ENCODE measurements at regions not wholly inside any gene's neighbourhood (a gene's known extent, or its start where the extent isn't known, plus 50 kb on each side); places are given as distances from the start of the nearest gene placed in this dataset.

- TF ChIP-seq CTCF (IDR thresholded peaks at IDR 0.05) = no peak
- peaks cover 0 to 5% of the 10 kb centered on the region in 2 donors for H3K4me1 ChIP-seq
- H3K36me3 ChIP-seq = no peaks in the 10 kb centered on the region
- no peak overlapping the region for H3K4me3 ChIP-seq
- H3K27ac ChIP-seq = no peak overlapping the region
- H3K27me3 ChIP-seq = no peaks in the 10 kb centered on the region
- no peaks in the 10 kb centered on the region for H3K9me3 ChIP-seq
- no peak for DNase-seq (ENCODE audit: low spot score)
These were observed 192.4 kb downstream of the SEMA6A start for GRCh38 chr5:116382032-116382873.

GRCh38 chr5:116381201-116381600 is 193.4 kb downstream of the SEMA6A start:
- Histone ChIP-seq H3K36me3 (no peaks in the 10 kb centered on the region), H3K9me3 (no peaks in the 10 kb centered on the region), H3K4me1 (peaks cover 0 to 5% of the 10 kb centered on the region in 2 donors), H3K4me3 (no peak overlapping the region), H3K27ac (no peak overlapping the region), H3K27me3 (no peaks in the 10 kb centered on the region)
- DNase-seq (ENCODE audit: low spot score) = no peak
- TF ChIP-seq CTCF (IDR thresholded peaks at IDR 0.05) = no peak

GRCh38 chr5:116380621-116381020 is 194.0 kb downstream of the SEMA6A start:
- H3K27ac ChIP-seq = no peak overlapping the region
- no peaks in the 10 kb centered on the region for H3K27me3 ChIP-seq
- H3K4me1 ChIP-seq = peaks cover 0 to 5% of the 10 kb centered on the region in 2 donors
- no peaks in the 10 kb centered on the region for H3K36me3 ChIP-seq
- no peaks in the 10 kb centered on the region for H3K9me3 ChIP-seq
- H3K4me3 ChIP-seq = no peak overlapping the region
- no peak for DNase-seq (ENCODE audit: low spot score)
- no peak for TF ChIP-seq CTCF (IDR thresholded peaks at IDR 0.05)

- Histone ChIP-seq H3K4me1 (peaks cover 0 to 5% of the 10 kb centered on the region in 2 donors), H3K36me3 (no peaks in the 10 kb centered on the region), H3K27ac (no peak overlapping the region), H3K4me3 (no peak overlapping the region), H3K9me3 (no peaks in the 10 kb centered on the region), H3K27me3 (no peaks in the 10 kb centered on the region)
- TF ChIP-seq CTCF (IDR thresholded peaks at IDR 0.05) = no peak
- DNase-seq (ENCODE audit: low spot score) = no peak
These were observed 195.3 kb downstream of the SEMA6A start for GRCh38 chr5:116379306-116379705.

- Histone ChIP-seq H3K4me1 (peaks cover 0 to 5% of the 10 kb centered on the region in 2 donors), H3K27me3 (no peaks in the 10 kb centered on the region), H3K4me3 (no peak overlapping the region), H3K36me3 (no peaks in the 10 kb centered on the region), H3K9me3 (no peaks in the 10 kb centered on the region), H3K27ac (no peak overlapping the region)
- no peak for DNase-seq (ENCODE audit: low spot score)
- TF ChIP-seq CTCF (IDR thresholded peaks at IDR 0.05) = no peak
These were observed 195.9 kb downstream of the SEMA6A start for GRCh38 chr5:116378777-116379121.
